CD4-positive, CD25-positive, alpha-beta regulatory T cell (primary cell): ENCODE measurements at regions not wholly inside any gene's neighbourhood (a gene's known extent, or its start where the extent isn't known, plus 50 kb on each side); places are given as distances from the start of the nearest gene placed in this dataset.
A peak's percentile ranks its signal among the peaks of the same experiment; 100 is the strongest.

ENCODE experiments used
- ATAC-seq, 2 donors: fragments of 150-1000 bp; cut with Tn5 transposase; one replicate each; pipeline ENCODE4 v1.10.0; 2021; ENCODE audit warnings: low read depth in 2 of 2, moderate number of reproducible peaks in 2 of 2, moderate library complexity in 1 of 2
- DNase-seq, 3 donors: peaks; one replicate each; pipeline versions ENCODE4 v3.0.0 to v3.0.0-alpha.2; 2012 to 2022; ENCODE audit warnings: mixed read lengths in 1 of 3
- H3K27ac ChIP-seq: one replicate; pipeline ENCODE4 v1.7.0; 2013; ENCODE audit warnings: mild to moderate bottlenecking, low read length; ENCODE audit not compliant: insufficient read depth, poor library complexity, severe bottlenecking
- H3K27me3 ChIP-seq: one replicate; pipeline ENCODE4 v1.7.0; 2013; ENCODE audit warnings: low read length; ENCODE audit not compliant: control insufficient read depth, insufficient read depth
- H3K36me3 ChIP-seq: one replicate; pipeline ENCODE4 v1.7.0; 2013; ENCODE audit warnings: mild to moderate bottlenecking, low read length, moderate library complexity; ENCODE audit not compliant: control insufficient read depth, insufficient read depth
- H3K4me1 ChIP-seq: 2 replicates; pipeline ENCODE4 v1.7.0; 2013; ENCODE audit warnings: mild to moderate bottlenecking, low read length; ENCODE audit not compliant: insufficient read depth, control insufficient read depth, poor library complexity, severe bottlenecking
- H3K4me3 ChIP-seq: one replicate; pipeline ENCODE4 v1.7.0; 2013; ENCODE audit warnings: low read depth, mild to moderate bottlenecking, low read length, moderate library complexity
- H3K9me3 ChIP-seq, 2 experiments: 1 replicate in 1 of 2; 2 replicates in 1 of 2; pipeline ENCODE4 v1.7.0; 2013; ENCODE audit warnings: low read length in 2 of 2, mild to moderate bottlenecking in 1 of 2, moderate library complexity in 1 of 2; ENCODE audit not compliant: control insufficient read depth in 2 of 2
- H3K27ac Mint-ChIP-seq, 3 donors: one replicate each; pipeline ENCODE4 v1.8.0; 2020 to 2022; ENCODE audit warnings: mild to moderate bottlenecking in 3 of 3, mixed read lengths in 3 of 3, moderate library complexity in 2 of 3
- H3K27me3 Mint-ChIP-seq: one replicate; pipeline ENCODE4 v1.8.0; 2022; ENCODE audit warnings: mild to moderate bottlenecking, mixed read lengths
- H3K36me3 Mint-ChIP-seq: one replicate; pipeline ENCODE4 v1.8.0; 2020; ENCODE audit warnings: mixed read lengths
- H3K4me1 Mint-ChIP-seq, 4 donors: one replicate each; pipeline ENCODE4 v1.8.0; 2020 to 2022; ENCODE audit warnings: mixed read lengths in 4 of 4, mild to moderate bottlenecking in 1 of 4
- H3K4me3 Mint-ChIP-seq, 4 donors: one replicate each; pipeline ENCODE4 v1.8.0; 2020 to 2022; ENCODE audit warnings: mild to moderate bottlenecking in 4 of 4, mixed read lengths in 4 of 4, moderate library complexity in 3 of 4
- H3K9me3 Mint-ChIP-seq, 7 donors: one replicate each; pipeline ENCODE4 v1.8.0; 2020 to 2022; ENCODE audit warnings: mixed read lengths in 7 of 7, mild to moderate bottlenecking in 3 of 7, moderate library complexity in 2 of 7

DNA sequence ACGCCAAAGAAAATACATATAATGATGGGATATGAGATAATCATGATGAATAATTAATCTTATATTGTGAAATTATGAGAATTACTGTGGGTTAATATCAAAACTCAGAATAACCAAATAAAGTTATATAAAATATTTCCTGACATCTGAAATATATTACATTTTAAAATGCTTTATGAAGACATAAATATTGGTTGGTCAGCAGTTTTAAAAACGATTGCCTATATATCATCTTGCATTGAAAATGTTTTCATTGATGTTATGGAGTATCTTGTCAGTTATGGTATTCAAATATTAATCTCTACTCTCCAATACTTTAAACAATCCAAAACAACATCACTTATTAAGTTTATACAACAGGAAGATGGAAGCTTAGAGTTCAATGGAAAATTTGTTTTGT lies 228.1 kb upstream of the FERD3L start:
- H3K27me3 ChIP-seq, result no peaks in the 10 kb centered on the region
- H3K4me3 ChIP-seq, result no peak overlapping the region
- no peaks in the 10 kb centered on the region for H3K36me3 ChIP-seq
- H3K27me3 Mint-ChIP-seq, result no peaks in the 10 kb centered on the region
- no peak overlapping the region for H3K27ac ChIP-seq
- no peaks in the 10 kb centered on the region for H3K4me1 Mint-ChIP-seq
- no peaks in the 10 kb centered on the region for H3K4me1 ChIP-seq
- H3K27ac Mint-ChIP-seq, result no peak overlapping the region
- no peaks in the 10 kb centered on the region for H3K9me3 ChIP-seq
- DNase-seq, result no peak
- H3K36me3 Mint-ChIP-seq, result no peaks in the 10 kb centered on the region
- no peak overlapping the region for H3K4me3 Mint-ChIP-seq
- H3K9me3 Mint-ChIP-seq, result peaks cover 0 to 13% (median 1%) of the 10 kb centered on the region in 7 donors
- no peak for ATAC-seq

DNA sequence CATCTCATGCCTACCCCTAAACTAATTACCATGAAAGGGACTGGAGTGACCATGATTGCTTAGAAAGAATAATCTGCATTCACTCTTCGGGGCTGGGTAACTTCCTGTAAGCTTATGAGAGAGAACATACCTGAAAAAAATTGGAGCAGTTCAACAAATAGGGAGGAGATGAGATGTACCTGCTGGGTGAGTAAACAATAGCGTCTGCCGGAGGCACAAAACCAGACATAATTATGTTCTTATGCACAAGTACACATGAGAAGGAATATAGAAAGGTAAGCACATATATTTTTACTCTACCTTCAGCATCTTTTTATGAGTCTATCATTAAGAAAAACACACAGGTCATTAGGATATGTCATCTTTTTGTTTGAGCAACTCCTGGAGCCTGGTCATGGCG lies 224.6 kb upstream of the FERD3L start:
- H3K4me3 Mint-ChIP-seq, result no peak overlapping the region

DNA sequence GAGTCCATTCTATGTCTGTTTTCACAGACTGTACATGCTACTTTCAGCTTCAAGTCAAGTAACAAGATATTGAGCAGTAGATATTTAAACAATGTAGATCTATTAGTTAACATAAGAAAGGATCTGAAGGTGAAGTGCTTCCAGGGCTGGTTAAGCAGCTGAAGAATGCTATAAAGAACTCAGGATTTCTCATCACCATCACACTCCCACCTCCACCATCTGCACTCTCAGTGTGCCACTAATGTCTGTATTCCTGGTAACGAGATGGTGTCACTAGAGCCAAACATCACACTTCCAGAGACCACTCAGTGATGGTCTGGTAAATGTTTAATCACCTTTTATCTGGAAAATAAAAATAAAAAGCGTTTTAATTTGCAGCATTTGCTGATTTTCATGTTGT lies 224.0 kb upstream of the FERD3L start:
- H3K27ac ChIP-seq, result no peak overlapping the region
- Mint-ChIP-seq H3K4me1 (no peaks in the 10 kb centered on the region), H3K9me3 (peaks cover 0 to 4% (median 0%) of the 10 kb centered on the region in 7 donors), H3K27ac (no peak overlapping the region), H3K27me3 (no peaks in the 10 kb centered on the region), H3K36me3 (no peaks in the 10 kb centered on the region), H3K4me3 (no peak overlapping the region)
- H3K4me3 ChIP-seq, result no peak overlapping the region
- no peaks in the 10 kb centered on the region for H3K4me1 ChIP-seq
- ATAC-seq (no peak), DNase-seq (no peak)
- H3K9me3 ChIP-seq, result no peaks in the 10 kb centered on the region
- H3K27me3 ChIP-seq, result no peaks in the 10 kb centered on the region
- H3K36me3 ChIP-seq, result no peaks in the 10 kb centered on the region

More for the DNA sequence above, 224.6 kb upstream of the FERD3L start:
- H3K9me3 ChIP-seq, result no peaks in the 10 kb centered on the region
- H3K27ac Mint-ChIP-seq, result no peak overlapping the region
- no peak overlapping the region for H3K4me3 ChIP-seq
- H3K9me3 Mint-ChIP-seq, result peaks cover 0 to 4% (median 0%) of the 10 kb centered on the region in 7 donors
- no peaks in the 10 kb centered on the region for H3K27me3 ChIP-seq
- H3K36me3 Mint-ChIP-seq, result no peaks in the 10 kb centered on the region
- H3K27me3 Mint-ChIP-seq, result no peaks in the 10 kb centered on the region
- DNase-seq (no peak), ATAC-seq (no peak)
- no peak overlapping the region for H3K27ac ChIP-seq
- no peaks in the 10 kb centered on the region for H3K4me1 Mint-ChIP-seq
- H3K4me1 ChIP-seq, result no peaks in the 10 kb centered on the region
- H3K36me3 ChIP-seq, result no peaks in the 10 kb centered on the region

DNA sequence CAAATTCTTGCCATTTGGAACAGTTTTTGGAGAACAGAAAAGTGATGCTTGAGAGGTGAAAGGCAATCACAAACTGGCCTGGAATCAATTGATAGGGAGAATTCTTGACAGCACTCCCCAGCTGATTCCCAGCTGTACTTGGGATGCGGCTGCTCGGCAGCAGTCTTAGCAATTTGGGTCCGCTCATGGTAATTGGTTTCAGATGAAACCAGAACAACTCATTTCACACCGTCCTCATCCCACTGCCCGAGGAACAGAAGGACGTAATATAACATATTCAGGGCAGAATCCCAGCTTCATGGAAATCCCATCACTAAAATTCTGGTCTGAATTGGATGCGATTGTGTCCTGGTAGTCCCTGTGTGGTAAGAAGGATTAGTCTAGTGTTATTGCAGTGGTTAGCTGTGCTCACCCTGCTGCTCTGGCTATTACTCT lies 223.3 kb upstream of the FERD3L start:
- H3K4me1 ChIP-seq, result no peaks in the 10 kb centered on the region
- ATAC-seq (no peak), DNase-seq (no peak)
- Mint-ChIP-seq H3K4me3 (no peak overlapping the region), H3K9me3 (peaks cover 0 to 4% (median 0%) of the 10 kb centered on the region in 7 donors), H3K4me1 (no peaks in the 10 kb centered on the region), H3K27ac (no peak overlapping the region), H3K36me3 (no peaks in the 10 kb centered on the region), H3K27me3 (no peaks in the 10 kb centered on the region)
- H3K36me3 ChIP-seq, result no peaks in the 10 kb centered on the region
- no peak overlapping the region for H3K4me3 ChIP-seq
- H3K9me3 ChIP-seq, result no peaks in the 10 kb centered on the region
- H3K27me3 ChIP-seq, result no peaks in the 10 kb centered on the region
- no peak overlapping the region for H3K27ac ChIP-seq

DNA sequence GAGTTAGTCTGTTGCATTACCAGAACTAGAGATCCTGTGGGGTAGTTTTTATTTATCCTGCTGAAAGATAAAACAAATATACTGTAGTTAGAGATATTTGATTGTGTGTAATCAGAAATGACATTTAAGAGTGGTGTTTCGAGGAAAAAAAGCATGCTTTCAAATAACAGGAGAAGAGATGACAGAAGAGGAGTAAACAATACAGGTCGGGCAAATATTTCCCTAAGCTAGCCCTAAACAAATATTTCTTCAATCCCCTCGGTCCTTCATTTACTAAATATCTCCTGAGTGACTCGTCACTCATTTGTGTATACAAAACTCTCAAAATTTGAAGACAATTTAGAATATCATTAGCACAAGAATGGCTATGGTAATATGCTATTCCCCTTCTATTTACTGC lies 219.7 kb upstream of the FERD3L start:
- Histone ChIP-seq H3K4me3 (no peak overlapping the region), H3K4me1 (no peaks in the 10 kb centered on the region), H3K27ac (no peak overlapping the region), H3K27me3 (no peaks in the 10 kb centered on the region), H3K36me3 (no peaks in the 10 kb centered on the region), H3K9me3 (peaks cover 0 to 2% of the 10 kb centered on the region in 2 experiments)
- DNase-seq (no peak), ATAC-seq (no peak)
- Mint-ChIP-seq H3K4me3 (no peak overlapping the region), H3K36me3 (no peaks in the 10 kb centered on the region), H3K27ac (peak overlapping the region in 1 of 3 donors; percentile 43), H3K27me3 (no peaks in the 10 kb centered on the region), H3K9me3 (peaks cover 0 to 4% (median 0%) of the 10 kb centered on the region in 7 donors), H3K4me1 (no peaks in the 10 kb centered on the region)

DNA sequence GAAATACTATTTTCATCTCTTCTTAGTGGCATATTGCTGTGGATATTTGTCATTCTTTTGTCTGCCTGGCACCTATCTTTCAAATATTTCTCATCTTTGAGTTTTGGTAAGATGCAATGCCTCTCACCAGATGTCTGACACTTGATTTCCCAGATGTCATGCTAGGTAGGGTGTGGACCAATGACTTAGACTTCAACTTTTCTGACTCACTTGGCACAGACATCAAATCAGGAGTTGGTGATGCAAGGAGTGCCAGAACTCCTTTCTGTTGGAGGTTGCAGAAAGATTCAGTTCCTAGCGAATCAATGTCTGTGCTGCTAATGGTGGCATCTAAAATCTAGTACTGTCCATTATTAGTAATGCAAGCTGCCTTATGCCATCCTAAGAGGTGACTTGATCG lies 216.9 kb upstream of the FERD3L start:
- Mint-ChIP-seq H3K36me3 (no peaks in the 10 kb centered on the region), H3K27ac (no peak overlapping the region), H3K27me3 (no peaks in the 10 kb centered on the region), H3K4me3 (no peak overlapping the region), H3K9me3 (peaks cover 0 to 4% (median 0%) of the 10 kb centered on the region in 7 donors), H3K4me1 (no peaks in the 10 kb centered on the region)
- no peaks in the 10 kb centered on the region for H3K36me3 ChIP-seq
- no peak overlapping the region for H3K4me3 ChIP-seq
- peaks cover 0 to 2% of the 10 kb centered on the region in 2 experiments for H3K9me3 ChIP-seq
- no peak overlapping the region for H3K27ac ChIP-seq
- H3K27me3 ChIP-seq, result no peaks in the 10 kb centered on the region
- ATAC-seq (no peak), DNase-seq (no peak)
- H3K4me1 ChIP-seq, result no peaks in the 10 kb centered on the region

DNA sequence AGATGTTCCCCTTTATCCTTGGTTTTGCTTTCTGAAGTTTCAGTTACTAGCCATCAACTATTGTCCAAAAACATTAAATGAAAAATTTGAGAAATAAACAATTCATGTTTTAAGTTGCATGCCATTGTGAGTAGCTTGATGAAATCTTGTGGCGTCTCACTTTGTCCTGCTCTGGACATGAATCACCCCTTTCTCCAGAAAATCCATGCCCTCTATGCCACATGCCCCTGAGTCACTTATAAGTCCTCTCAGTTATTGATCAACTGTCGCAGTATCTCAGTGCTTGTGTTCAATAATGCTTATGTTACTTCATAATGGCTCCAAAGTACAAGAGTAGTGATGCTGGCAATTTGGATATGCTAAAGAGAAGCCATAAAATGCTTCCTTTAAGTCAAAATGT lies 208.0 kb upstream of the FERD3L start:
- Histone ChIP-seq H3K36me3 (no peaks in the 10 kb centered on the region), H3K4me1 (no peaks in the 10 kb centered on the region), H3K27me3 (no peaks in the 10 kb centered on the region), H3K4me3 (no peak overlapping the region), H3K27ac (no peak overlapping the region), H3K9me3 (no peaks in the 10 kb centered on the region)
- Mint-ChIP-seq H3K27ac (no peak overlapping the region), H3K4me3 (no peak overlapping the region), H3K27me3 (no peaks in the 10 kb centered on the region), H3K9me3 (peaks cover 0 to 8% (median 1%) of the 10 kb centered on the region in 7 donors), H3K36me3 (no peaks in the 10 kb centered on the region), H3K4me1 (no peaks in the 10 kb centered on the region)
- no peak for ATAC-seq
- DNase-seq, result no peak

DNA sequence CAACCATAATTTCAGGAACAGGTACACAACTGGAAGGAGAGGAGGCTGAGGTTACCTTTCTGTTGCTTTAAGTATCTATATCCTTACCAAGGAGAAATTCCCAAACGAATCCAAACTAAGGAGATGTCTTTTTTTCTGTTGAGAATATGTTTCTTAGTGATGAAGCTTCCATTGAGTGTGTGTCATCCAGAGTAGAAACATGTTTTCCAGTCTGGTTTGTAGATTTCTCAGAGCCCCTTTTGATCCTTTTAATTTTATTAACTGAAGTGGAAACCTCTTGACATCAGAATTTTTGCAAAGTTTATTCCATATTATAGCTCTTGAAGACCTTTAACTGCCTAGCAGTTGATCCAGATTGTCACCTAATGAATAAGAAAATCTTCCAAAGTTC lies 207.1 kb upstream of the FERD3L start:
- no peak for ATAC-seq
- Histone ChIP-seq H3K9me3 (no peaks in the 10 kb centered on the region), H3K4me3 (no peak overlapping the region), H3K27me3 (no peaks in the 10 kb centered on the region), H3K4me1 (no peaks in the 10 kb centered on the region), H3K27ac (no peak overlapping the region), H3K36me3 (no peaks in the 10 kb centered on the region)
- Mint-ChIP-seq H3K4me1 (no peaks in the 10 kb centered on the region), H3K36me3 (no peaks in the 10 kb centered on the region), H3K9me3 (peaks cover 0 to 8% (median 1%) of the 10 kb centered on the region in 7 donors), H3K4me3 (no peak overlapping the region), H3K27ac (no peak overlapping the region), H3K27me3 (no peaks in the 10 kb centered on the region)
- DNase-seq, result no peak
